LoVo (cell line): ENCODE measurements at regions not wholly inside any gene's neighbourhood (a gene's known extent, or its start where the extent isn't known, plus 50 kb on each side); places are given as distances from the start of the nearest gene placed in this dataset.
"Not testable (repeated sequence)": the region's sequence is repeated elsewhere in the genome, so short reads cannot be mapped to it uniquely, and the experiment has no call there.

Experiments
- DNase-seq: peaks from one replicate; pipeline ENCODE4 v3.0.0-alpha.2; 2016; ENCODE audit warnings: low spot score

GRCh38 chr3:151593928-151594327 is 133.1 kb upstream of the IGSF10 start:
- no peak for DNase-seq

GRCh38 chr3:151592287-151592686 is 131.4 kb upstream of the IGSF10 start:
- no peak for DNase-seq

GRCh38 chr3:151591441-151591840 is 130.6 kb upstream of the IGSF10 start:
- no peak for DNase-seq

GRCh38 chr3:151589311-151589710 is 128.4 kb upstream of the IGSF10 start:
- DNase-seq: no peak

- not testable (repeated sequence) for DNase-seq
Measured at GRCh38 chr3:151587659-151588058, 126.8 kb upstream of the IGSF10 start.

- no peak for DNase-seq
Measured at GRCh38 chr3:151584566-151584965, 123.7 kb upstream of the IGSF10 start.

GRCh38 chr3:151581035-151581434 is 120.2 kb upstream of the IGSF10 start:
- no peak for DNase-seq

GRCh38 chr3:151580591-151580990 is 119.7 kb upstream of the IGSF10 start:
- no peak for DNase-seq

- DNase-seq: no peak
Measured at GRCh38 chr3:151579571-151580270, 118.9 kb upstream of the IGSF10 start.

GRCh38 chr3:151578495-151578894 is 117.6 kb upstream of the IGSF10 start:
- DNase-seq: no peak

GRCh38 chr3:151576511-151577137 is 115.8 kb upstream of the IGSF10 start:
- no peak for DNase-seq

GRCh38 chr3:151568184-151568583 is 107.3 kb upstream of the IGSF10 start:
- DNase-seq: no peak

GRCh38 chr3:151567477-151567876 is 106.6 kb upstream of the IGSF10 start:
- no peak for DNase-seq

- no peak for DNase-seq
Measured at GRCh38 chr3:151564261-151564660, 103.4 kb upstream of the IGSF10 start.

GRCh38 chr3:151563305-151563704 is 102.4 kb upstream of the IGSF10 start:
- DNase-seq: no peak

GRCh38 chr3:151562891-151563290 is 102.0 kb upstream of the IGSF10 start:
- DNase-seq: peak; percentile 1

- DNase-seq: no peak
Measured at GRCh38 chr3:151561878-151562277, 101.0 kb upstream of the IGSF10 start.

GRCh38 chr3:151560738-151561137 is 99.9 kb upstream of the IGSF10 start:
- DNase-seq: no peak

GRCh38 chr3:151559736-151560135 is 98.9 kb upstream of the IGSF10 start:
- no peak for DNase-seq

- no peak for DNase-seq
Measured at GRCh38 chr3:151558661-151559060, 97.8 kb upstream of the IGSF10 start.

- no peak for DNase-seq
Measured at GRCh38 chr3:151557068-151557840, 96.4 kb upstream of the IGSF10 start.

- DNase-seq: no peak
Measured at GRCh38 chr3:151556596-151556995, 95.7 kb upstream of the IGSF10 start.

GRCh38 chr3:151555523-151555922 is 94.7 kb upstream of the IGSF10 start:
- DNase-seq: no peak
